COLO668 (cell line): ENCODE measurements at regions not wholly inside any gene's neighbourhood (a gene's known extent, or its start where the extent isn't known, plus 50 kb on each side); places are given as distances from the start of the nearest gene placed in this dataset.
"Not testable (repeated sequence)": the region's sequence is repeated elsewhere in the genome, so short reads cannot be mapped to it uniquely, and the experiment has no call there.

Source experiments
- DNase-seq: peaks from one replicate; lab custom pipeline; 2025; ENCODE audit not compliant: unreplicated experiment; lab: John Stamatoyannopoulos, UW

GRCh38 chr13:53357582-53357981 lies 329.0 kb downstream of the OLFM4 start:
- no peak for DNase-seq

DNA sequence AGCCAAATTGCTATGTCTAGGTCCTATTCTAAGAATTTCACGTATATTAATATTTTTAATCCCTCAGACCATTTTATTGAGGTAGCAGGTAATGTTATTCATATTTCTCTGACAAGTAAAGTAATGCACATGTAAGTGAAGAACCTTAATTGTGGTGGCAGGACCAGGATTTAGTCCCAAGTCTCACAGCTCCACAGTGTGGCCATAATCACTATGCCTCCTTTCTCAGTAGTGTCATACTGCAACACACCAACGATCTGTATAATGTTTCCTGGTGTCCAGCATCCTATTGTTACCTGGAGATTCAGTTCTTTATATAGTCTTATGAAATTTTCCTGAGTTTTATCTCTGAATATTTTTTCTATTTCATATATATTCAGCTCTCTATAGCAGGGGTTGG lies 340.3 kb downstream of the OLFM4 start:
- DNase-seq, result no peak

- DNase-seq, result no peak
Measured at GRCh38 chr13:53379485-53379884, 350.9 kb downstream of the OLFM4 start.

DNA sequence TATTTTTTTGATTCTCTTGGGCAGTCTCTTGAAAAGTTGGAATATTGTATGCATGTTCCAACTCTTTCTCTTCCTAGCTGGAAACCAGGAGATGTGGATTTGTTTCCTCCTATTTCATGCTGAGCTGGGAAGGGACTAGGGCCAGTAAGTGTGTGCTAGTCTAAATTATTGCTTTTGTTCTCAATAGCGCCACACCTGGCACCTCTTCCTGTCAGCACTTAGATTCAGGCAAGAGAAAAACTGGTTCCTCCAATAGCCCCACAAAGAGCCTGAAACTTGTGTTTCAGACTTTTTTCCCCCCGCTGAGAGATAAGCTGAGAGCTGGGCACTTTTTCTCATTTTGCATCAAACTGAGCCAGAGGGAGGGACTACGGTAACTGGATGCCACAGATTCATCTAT lies 353.4 kb downstream of the OLFM4 start:
- no peak for DNase-seq

GRCh38 chr13:53398051-53398450 lies 369.4 kb downstream of the OLFM4 start:
- DNase-seq, result no peak

- no peak for DNase-seq
Measured at GRCh38 chr13:53405616-53406015, 377.0 kb downstream of the OLFM4 start.

GRCh38 chr13:53408306-53408705 lies 379.7 kb downstream of the OLFM4 start:
- DNase-seq, result no peak

GRCh38 chr13:53408847-53409568 lies 380.4 kb downstream of the OLFM4 start:
- no peak for DNase-seq

- no peak for DNase-seq
Measured at GRCh38 chr13:53411463-53411862, 382.9 kb downstream of the OLFM4 start.

- no peak for DNase-seq
Measured at GRCh38 chr13:53415135-53415534, 386.5 kb downstream of the OLFM4 start.

DNA sequence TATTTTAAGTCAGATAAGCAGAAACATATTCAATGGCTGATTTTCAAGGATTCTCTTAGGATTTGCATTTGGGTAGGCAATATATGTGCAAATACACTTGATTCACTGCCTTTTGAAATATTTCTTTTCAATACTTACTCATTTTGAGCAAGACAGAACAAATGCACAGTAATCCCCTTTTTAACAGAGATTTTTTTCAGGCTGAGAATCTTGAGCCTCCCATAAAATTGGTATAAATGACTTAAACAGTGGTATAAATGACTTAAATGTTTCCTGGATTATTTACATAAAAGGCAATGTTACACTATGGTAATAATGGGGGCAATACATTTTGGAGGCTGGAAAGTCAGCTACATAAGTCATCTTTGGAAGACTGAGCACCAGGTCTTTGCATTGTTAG lies 389.0 kb downstream of the OLFM4 start:
- DNase-seq, result no peak

DNA sequence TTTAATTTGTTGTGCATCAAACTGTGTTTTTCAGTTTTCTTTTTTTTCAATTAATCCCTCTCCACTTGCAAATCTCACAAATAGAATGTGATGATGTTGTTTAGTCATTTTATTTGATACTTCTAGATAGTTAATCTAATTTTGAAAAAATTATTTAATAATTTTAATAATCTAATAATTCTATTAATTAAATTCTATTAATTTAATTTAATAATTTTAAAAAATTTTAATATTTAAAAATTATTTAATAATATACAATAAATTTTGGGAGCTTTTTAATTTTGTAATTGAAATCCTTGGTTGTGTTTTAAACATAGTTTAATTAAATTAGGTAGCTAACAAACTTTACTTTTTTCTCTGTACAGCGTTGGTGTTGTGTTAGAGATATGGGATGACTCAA lies 393.8 kb downstream of the OLFM4 start:
- DNase-seq, result no peak

- DNase-seq, result no peak
Measured at GRCh38 chr13:53436396-53436795, 407.8 kb downstream of the OLFM4 start.

DNA sequence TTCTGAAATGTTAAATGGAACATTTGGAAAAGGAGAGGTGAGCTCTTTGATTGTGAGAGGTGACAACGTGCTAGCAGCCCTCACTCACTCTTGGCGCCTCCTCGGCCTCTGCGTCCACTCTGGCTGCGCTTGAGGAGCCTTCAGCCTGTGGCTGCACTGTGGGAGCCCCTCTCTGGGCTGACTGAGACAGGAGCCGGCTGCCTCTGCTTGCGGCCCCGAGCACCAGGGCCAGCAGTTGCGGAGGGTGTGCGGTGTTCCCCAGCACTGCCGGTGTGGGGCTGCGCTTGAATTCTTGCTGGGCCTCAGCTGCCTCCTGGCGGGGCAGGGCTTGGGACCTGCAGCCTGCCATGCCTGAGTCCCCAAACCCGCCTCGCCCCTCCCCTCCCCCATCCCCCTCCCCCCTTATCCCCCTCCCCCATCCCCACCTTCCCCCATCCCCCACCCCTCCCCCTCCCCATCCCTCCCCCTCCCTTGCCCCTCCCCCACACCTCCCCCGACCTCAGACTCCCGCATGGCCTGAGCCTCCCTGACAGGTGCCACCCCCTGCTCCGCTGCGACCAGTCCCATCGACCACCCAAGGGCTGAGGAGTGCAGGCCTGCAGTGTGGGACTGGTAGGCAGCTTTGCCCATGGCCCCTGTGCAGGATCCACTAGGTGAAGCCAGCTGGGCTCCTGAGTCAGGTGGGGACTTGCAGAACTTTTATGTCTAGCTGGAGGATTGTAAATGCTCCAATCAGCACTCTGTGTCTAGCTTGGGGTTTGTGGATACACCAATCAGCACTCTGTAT lies 411.0 kb downstream of the OLFM4 start:
- no peak for DNase-seq

DNA sequence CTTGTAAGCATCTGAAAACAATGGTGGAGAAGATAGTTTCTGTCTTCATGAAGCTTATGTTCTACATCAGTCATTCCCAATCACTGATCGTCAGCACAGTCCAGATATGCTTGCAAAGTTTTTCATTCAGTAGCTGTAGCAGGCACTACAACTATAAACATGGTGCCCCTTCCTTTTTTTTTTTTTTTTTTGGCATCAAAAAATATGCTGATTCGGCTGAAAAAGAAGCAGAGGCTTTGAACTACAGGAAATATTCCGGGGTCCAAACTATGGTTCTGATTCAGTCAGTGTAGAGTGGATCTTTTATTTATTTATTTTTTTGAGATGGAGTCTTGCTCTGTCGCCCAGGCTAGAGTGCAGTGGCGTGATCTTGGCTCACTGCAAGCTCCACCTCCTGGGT lies 414.4 kb downstream of the OLFM4 start:
- DNase-seq, result no peak

DNA sequence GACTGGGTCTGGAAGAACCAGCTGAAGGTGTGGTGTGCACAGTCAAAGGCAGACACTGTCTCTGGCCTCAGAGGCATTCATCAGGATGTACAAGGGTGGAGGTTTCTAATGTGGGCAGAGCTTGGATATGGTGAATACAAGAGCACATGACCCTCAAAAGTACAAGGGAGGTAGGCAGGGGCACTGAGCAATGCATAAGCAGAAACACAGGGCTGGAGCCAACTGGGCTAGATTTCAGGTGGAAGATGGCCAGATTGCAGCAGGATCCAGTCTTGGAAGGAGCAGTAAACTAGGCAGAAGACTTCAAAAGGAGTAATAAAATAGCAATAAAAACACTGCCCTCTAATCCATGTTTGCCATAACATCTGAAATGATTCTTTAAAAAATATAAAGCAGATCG lies 417.1 kb downstream of the OLFM4 start:
- no peak for DNase-seq

GRCh38 chr13:53447456-53447855 lies 418.8 kb downstream of the OLFM4 start:
- DNase-seq, result no peak

GRCh38 chr13:53447863-53448262 lies 419.2 kb downstream of the OLFM4 start:
- no peak for DNase-seq

GRCh38 chr13:53452263-53452808 lies 423.7 kb downstream of the OLFM4 start:
- not testable (repeated sequence) for DNase-seq

GRCh38 chr13:53460796-53461195 lies 432.2 kb downstream of the OLFM4 start:
- DNase-seq, result no peak

DNA sequence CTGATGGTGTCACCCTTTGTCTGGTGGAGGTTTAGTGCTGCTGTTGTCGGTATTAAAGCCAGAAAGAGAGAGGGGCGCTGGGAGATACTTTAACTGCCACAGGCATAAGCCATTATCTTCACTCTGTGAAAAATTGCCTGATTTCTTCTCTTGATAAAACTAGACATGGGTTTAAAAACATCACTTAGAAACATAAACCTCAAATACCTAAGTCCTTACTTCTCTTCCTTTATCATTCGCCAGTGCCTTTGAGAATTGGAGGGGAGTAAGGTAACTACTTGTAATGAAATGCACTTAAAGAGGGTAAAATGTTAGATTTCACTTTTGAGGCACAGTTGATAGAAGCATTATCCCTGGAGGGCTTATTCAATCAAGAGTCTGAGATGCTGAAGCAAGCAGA lies 434.5 kb downstream of the OLFM4 start:
- DNase-seq, result no peak

GRCh38 chr13:53466576-53466975 lies 438.0 kb downstream of the OLFM4 start:
- DNase-seq, result no peak
